ENCODE measurements at regions not wholly inside any gene's neighbourhood (a gene's known extent, or its start where the extent isn't known, plus 50 kb on each side); places are given as distances from the start of the nearest gene placed in this dataset.

DNA sequence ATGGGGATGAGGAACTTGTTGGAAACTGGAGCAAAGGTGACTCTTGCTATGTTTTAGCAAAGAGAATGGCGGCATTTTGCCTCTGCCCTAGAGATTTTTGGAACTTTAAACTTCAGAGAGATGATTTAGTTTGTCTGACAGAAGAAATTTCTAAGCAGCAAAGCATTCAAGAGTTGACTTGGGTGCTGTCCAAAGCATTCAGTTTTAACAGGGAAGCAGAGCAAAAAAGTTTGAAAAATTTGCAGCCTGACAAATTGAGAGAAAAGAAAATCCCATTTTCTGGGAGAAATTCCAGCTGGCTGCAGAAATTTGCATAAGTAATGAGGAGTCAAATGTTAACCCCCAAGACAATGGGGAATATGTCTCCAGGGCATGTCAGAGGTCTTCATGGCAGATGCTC, 682.3 kb upstream of the ST8SIA4 start:
- ChIA-PET CTCF (no interaction called here), POLR2A (no interaction called here)
- no peak overlapping the region for H3K27ac Mint-ChIP-seq
- H3K27me3 ChIP-seq (ENCODE audit: insufficient read depth, low read length, poor library complexity, severe bottlenecking): no peaks in the 10 kb centered on the region
- no peak overlapping the region for H3K4me3 ChIP-seq (ENCODE audit: low read length)
- H3K27ac ChIP-seq (ENCODE audit: low read depth, low read length): no peak overlapping the region
- no peaks in the 10 kb centered on the region for H3K36me3 ChIP-seq (ENCODE audit: insufficient read depth, low read length)
- H3K9me3 Mint-ChIP-seq: peaks cover 0 to 5% (median 4%) of the 10 kb centered on the region in 5 donors
- no peak for DNase-seq
- no peak overlapping the region for H3K4me3 Mint-ChIP-seq
- H3K9me3 ChIP-seq (ENCODE audit: low read length): no peaks in the 10 kb centered on the region
- H3K4me1 Mint-ChIP-seq: no peaks in the 10 kb centered on the region
- peaks cover 0 to 2% of the 10 kb centered on the region in 2 donors for H3K27me3 Mint-ChIP-seq
- H3K4me1 ChIP-seq (ENCODE audit: insufficient read depth, low read length): no peaks in the 10 kb centered on the region
- H3K36me3 Mint-ChIP-seq: no peaks in the 10 kb centered on the region

DNA sequence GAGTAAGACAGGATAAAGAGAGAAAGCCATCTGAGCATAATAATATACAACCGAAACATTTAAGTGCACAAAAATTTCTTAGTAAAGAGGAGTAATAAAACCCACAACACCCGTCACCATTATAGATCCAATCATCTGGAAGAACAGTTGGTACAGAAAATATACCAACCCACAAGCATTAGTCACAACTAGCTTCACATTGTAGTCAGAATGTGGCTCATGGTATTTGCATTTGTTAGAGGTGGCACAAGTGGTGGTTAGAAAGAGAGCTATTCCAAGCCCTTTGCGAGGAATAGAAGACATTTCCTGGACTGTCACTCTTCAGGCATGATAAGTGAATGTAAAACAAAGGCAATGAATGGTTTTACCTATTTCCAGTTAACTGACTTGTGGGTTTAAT, 677.5 kb upstream of the ST8SIA4 start:
- H3K4me3 Mint-ChIP-seq: no peak overlapping the region
- POLR2A ChIA-PET: no interaction called here
- no peak overlapping the region for H3K27ac ChIP-seq (ENCODE audit: low read depth, low read length)

GRCh38 chr5:101574017-101574416, 670.9 kb upstream of the ST8SIA4 start:
- CTCF ChIA-PET: no interaction called here

More for the DNA sequence above, 677.5 kb upstream of the ST8SIA4 start:
- Mint-ChIP-seq H3K4me1 (no peaks in the 10 kb centered on the region), H3K36me3 (no peaks in the 10 kb centered on the region), H3K27me3 (no peaks in the 10 kb centered on the region), H3K9me3 (peaks cover 0 to 4% (median 0%) of the 10 kb centered on the region in 5 donors), H3K27ac (no peak overlapping the region)
- CTCF ChIA-PET: no interaction called here
- Histone ChIP-seq H3K4me3 (ENCODE audit: low read length) (no peak overlapping the region), H3K9me3 (ENCODE audit: low read length) (no peaks in the 10 kb centered on the region), H3K4me1 (ENCODE audit: insufficient read depth, low read length) (no peaks in the 10 kb centered on the region), H3K27me3 (ENCODE audit: insufficient read depth, low read length, poor library complexity, severe bottlenecking) (no peaks in the 10 kb centered on the region), H3K36me3 (ENCODE audit: insufficient read depth, low read length) (no peaks in the 10 kb centered on the region)
- DNase-seq: no peak

DNA sequence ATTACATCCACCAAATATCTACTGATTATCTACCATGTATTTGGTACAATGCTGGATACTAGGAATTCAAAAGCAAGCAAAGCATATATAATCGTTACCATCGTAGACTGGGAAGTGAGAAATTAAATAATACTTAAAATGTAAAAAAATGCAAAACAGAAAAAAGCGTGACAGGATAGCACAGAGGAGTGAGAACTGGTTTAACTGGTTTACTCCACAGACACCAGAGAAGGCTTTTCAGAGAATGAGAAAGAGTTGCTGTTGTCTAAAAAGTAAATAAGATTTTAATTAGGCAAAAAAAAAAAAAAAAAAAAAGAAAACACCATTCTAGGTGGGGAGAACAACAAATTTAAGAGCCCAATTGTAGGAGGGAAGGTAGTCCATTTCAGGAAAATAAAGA, 657.9 kb upstream of the ST8SIA4 start:
- H3K27me3 ChIP-seq (ENCODE audit: insufficient read depth, low read length, poor library complexity, severe bottlenecking): no peaks in the 10 kb centered on the region
- Mint-ChIP-seq H3K4me1 (no peaks in the 10 kb centered on the region), H3K36me3 (no peaks in the 10 kb centered on the region), H3K27me3 (no peaks in the 10 kb centered on the region), H3K27ac (no peak overlapping the region), H3K4me3 (no peak overlapping the region), H3K9me3 (peaks cover 1 to 11% (median 5%) of the 10 kb centered on the region in 5 donors)
- H3K4me1 ChIP-seq (ENCODE audit: insufficient read depth, low read length): no peaks in the 10 kb centered on the region
- no peaks in the 10 kb centered on the region for H3K36me3 ChIP-seq (ENCODE audit: insufficient read depth, low read length)
- POLR2A ChIA-PET: no interaction called here
- no peak for DNase-seq
- CTCF ChIA-PET: no interaction called here
- no peak overlapping the region for H3K4me3 ChIP-seq (ENCODE audit: low read length)
- H3K27ac ChIP-seq (ENCODE audit: low read depth, low read length): no peak overlapping the region
- no peaks in the 10 kb centered on the region for H3K9me3 ChIP-seq (ENCODE audit: low read length)

More at GRCh38 chr5:101574017-101574416, 670.9 kb upstream of the ST8SIA4 start:
- H3K4me1 ChIP-seq (ENCODE audit: insufficient read depth, low read length): no peaks in the 10 kb centered on the region
- Mint-ChIP-seq H3K4me1 (no peaks in the 10 kb centered on the region), H3K36me3 (no peaks in the 10 kb centered on the region), H3K27ac (no peak overlapping the region), H3K27me3 (no peaks in the 10 kb centered on the region), H3K9me3 (peaks cover 0 to 5% (median 2%) of the 10 kb centered on the region in 5 donors), H3K4me3 (no peak overlapping the region)
- H3K4me3 ChIP-seq (ENCODE audit: low read length): no peak overlapping the region
- H3K36me3 ChIP-seq (ENCODE audit: insufficient read depth, low read length): no peaks in the 10 kb centered on the region
- no peaks in the 10 kb centered on the region for H3K27me3 ChIP-seq (ENCODE audit: insufficient read depth, low read length, poor library complexity, severe bottlenecking)
- DNase-seq: no peak
- H3K9me3 ChIP-seq (ENCODE audit: low read length): no peaks in the 10 kb centered on the region
- H3K27ac ChIP-seq (ENCODE audit: low read depth, low read length): no peak overlapping the region
- POLR2A ChIA-PET: no interaction called here

DNA sequence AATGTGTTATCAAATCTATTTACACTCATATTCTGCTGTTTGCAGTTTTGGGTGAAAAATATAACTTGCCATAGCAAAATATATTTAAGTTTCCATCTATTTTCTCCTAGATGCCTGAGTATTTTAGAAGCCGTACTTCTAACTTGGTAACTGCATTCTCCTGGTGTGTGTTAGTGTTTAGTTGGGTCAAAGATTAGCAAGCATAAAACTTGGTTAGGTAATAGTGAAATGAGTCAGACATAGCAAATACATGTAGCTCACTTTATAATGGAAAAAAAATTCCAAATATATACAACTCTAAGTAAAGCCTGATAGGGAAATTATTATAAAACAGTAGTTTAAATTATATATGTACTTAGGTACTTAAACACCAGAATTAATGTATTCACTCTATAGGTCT, 640.7 kb upstream of the ST8SIA4 start:
- POLR2A ChIA-PET: no interaction called here
- H3K9me3 ChIP-seq (ENCODE audit: low read length): no peaks in the 10 kb centered on the region
- no peaks in the 10 kb centered on the region for H3K36me3 Mint-ChIP-seq
- H3K27ac ChIP-seq (ENCODE audit: low read depth, low read length): no peak overlapping the region
- H3K27ac Mint-ChIP-seq: no peak overlapping the region
- no peak for DNase-seq
- H3K4me1 Mint-ChIP-seq: no peaks in the 10 kb centered on the region
- CTCF ChIA-PET: no interaction called here
- no peaks in the 10 kb centered on the region for H3K9me3 Mint-ChIP-seq
- no peaks in the 10 kb centered on the region for H3K27me3 Mint-ChIP-seq
- no peak overlapping the region for H3K4me3 Mint-ChIP-seq
- H3K4me1 ChIP-seq (ENCODE audit: insufficient read depth, low read length): no peaks in the 10 kb centered on the region
- H3K4me3 ChIP-seq (ENCODE audit: low read length): no peak overlapping the region
- no peaks in the 10 kb centered on the region for H3K36me3 ChIP-seq (ENCODE audit: insufficient read depth, low read length)
- no peaks in the 10 kb centered on the region for H3K27me3 ChIP-seq (ENCODE audit: insufficient read depth, low read length, poor library complexity, severe bottlenecking)

GRCh38 chr5:101539315-101539714, 636.2 kb upstream of the ST8SIA4 start:
- Mint-ChIP-seq H3K4me1 (no peaks in the 10 kb centered on the region), H3K4me3 (no peak overlapping the region), H3K27ac (no peak overlapping the region), H3K9me3 (peaks cover 0 to 6% (median 0%) of the 10 kb centered on the region in 5 donors), H3K36me3 (no peaks in the 10 kb centered on the region), H3K27me3 (no peaks in the 10 kb centered on the region)
- ChIA-PET POLR2A (no interaction called here), CTCF (no interaction called here)
- H3K27ac ChIP-seq (ENCODE audit: low read depth, low read length): no peak overlapping the region
- no peaks in the 10 kb centered on the region for H3K9me3 ChIP-seq (ENCODE audit: low read length)
- no peak overlapping the region for H3K4me3 ChIP-seq (ENCODE audit: low read length)
- no peaks in the 10 kb centered on the region for H3K36me3 ChIP-seq (ENCODE audit: insufficient read depth, low read length)
- DNase-seq: no peak
- no peaks in the 10 kb centered on the region for H3K4me1 ChIP-seq (ENCODE audit: insufficient read depth, low read length)
- H3K27me3 ChIP-seq (ENCODE audit: insufficient read depth, low read length, poor library complexity, severe bottlenecking): no peaks in the 10 kb centered on the region

DNA sequence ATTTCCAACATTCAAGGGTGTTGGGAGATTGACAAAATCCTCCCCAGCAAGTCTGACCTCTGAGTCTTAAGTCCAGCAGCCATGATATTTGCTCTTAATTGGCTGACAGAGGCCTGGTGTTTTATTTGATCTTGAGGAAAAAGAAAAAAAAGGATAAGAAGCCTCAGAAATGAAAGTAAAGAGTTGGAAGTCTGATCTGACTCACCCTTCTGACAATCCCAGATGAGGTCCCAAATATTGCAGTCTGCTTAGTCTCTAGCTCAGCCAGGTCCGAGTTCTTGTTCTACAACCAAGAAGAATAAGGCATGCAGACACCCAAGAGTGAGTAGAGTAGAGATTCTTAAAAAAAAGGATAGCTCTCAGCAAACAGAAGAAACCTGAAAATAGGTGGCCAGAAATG, 632.5 kb upstream of the ST8SIA4 start:
- Mint-ChIP-seq H3K27me3 (peaks cover 0 to 2% of the 10 kb centered on the region in 2 donors), H3K36me3 (no peaks in the 10 kb centered on the region), H3K9me3 (peaks cover 0 to 9% (median 0%) of the 10 kb centered on the region in 5 donors), H3K4me1 (no peaks in the 10 kb centered on the region), H3K4me3 (no peak overlapping the region), H3K27ac (no peak overlapping the region)
- H3K4me1 ChIP-seq (ENCODE audit: insufficient read depth, low read length): no peaks in the 10 kb centered on the region
- ChIA-PET POLR2A (no interaction called here), CTCF (no interaction called here)
- H3K9me3 ChIP-seq (ENCODE audit: low read length): no peaks in the 10 kb centered on the region
- no peak overlapping the region for H3K27ac ChIP-seq (ENCODE audit: low read depth, low read length)
- H3K27me3 ChIP-seq (ENCODE audit: insufficient read depth, low read length, poor library complexity, severe bottlenecking): no peaks in the 10 kb centered on the region
- no peak for DNase-seq
- no peak overlapping the region for H3K4me3 ChIP-seq (ENCODE audit: low read length)
- no peaks in the 10 kb centered on the region for H3K36me3 ChIP-seq (ENCODE audit: insufficient read depth, low read length)

DNA sequence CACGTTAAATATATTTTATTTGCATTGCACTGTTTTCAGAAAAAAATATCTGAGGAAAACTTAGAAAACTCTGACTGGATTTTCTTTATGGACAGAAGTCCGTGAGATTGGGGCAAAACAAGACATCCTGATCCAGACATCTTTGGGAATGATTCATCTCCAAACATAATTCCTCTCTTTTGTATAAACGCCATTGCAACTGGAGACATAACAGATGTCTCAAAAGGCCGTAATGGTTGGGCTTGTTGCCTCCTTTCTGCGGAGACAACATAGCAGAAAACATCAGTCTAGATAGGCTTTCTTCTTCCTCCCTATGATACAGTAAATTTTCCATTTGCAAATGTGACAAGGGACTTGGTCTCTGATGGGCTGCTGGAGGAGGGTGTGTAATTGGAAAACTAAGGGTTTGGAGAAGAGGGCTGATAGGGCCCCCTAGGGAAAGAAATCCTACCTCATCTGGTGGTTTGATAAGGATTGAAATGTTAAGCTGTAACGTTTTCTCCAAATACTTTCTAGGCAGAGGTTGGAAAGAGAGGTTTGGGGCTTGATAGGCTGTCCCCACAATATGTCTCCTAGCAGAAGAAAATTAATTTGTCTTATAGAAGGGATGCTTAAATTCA, 631.5 kb upstream of the ST8SIA4 start:
- Histone ChIP-seq H3K4me1 (ENCODE audit: insufficient read depth, low read length) (no peaks in the 10 kb centered on the region), H3K27ac (ENCODE audit: low read depth, low read length) (no peak overlapping the region), H3K4me3 (ENCODE audit: low read length) (no peak overlapping the region), H3K27me3 (ENCODE audit: insufficient read depth, low read length, poor library complexity, severe bottlenecking) (no peaks in the 10 kb centered on the region), H3K9me3 (ENCODE audit: low read length) (no peaks in the 10 kb centered on the region), H3K36me3 (ENCODE audit: insufficient read depth, low read length) (no peaks in the 10 kb centered on the region)
- no peaks in the 10 kb centered on the region for H3K4me1 Mint-ChIP-seq
- DNase-seq: no peak
- H3K9me3 Mint-ChIP-seq: peaks cover 0 to 9% (median 0%) of the 10 kb centered on the region in 5 donors
- H3K27me3 Mint-ChIP-seq: peaks cover 0 to 2% of the 10 kb centered on the region in 2 donors
- ChIA-PET POLR2A (no interaction called here), CTCF (no interaction called here)
- no peak overlapping the region for H3K4me3 Mint-ChIP-seq
- no peak overlapping the region for H3K27ac Mint-ChIP-seq
- no peaks in the 10 kb centered on the region for H3K36me3 Mint-ChIP-seq

DNA sequence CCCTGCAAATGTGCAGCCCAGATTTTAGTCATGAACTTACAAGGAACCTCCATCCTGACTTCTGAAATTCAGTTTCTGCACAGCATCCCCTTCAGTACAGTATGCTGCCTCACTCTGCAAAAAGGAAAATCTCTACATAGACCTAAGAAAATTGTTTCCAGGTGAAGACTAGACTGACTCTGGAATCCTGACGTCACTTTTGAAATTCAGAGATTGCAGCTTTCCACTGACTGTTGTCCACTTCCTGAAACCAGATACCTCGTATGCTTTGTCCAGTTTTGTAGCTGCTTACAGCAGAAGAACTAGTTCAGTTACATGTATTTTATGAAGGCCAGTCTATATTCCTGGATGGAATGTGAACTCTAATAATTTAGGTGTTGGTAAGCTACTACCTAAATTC, 629.3 kb upstream of the ST8SIA4 start:
- H3K27ac Mint-ChIP-seq: no peak overlapping the region

More for the DNA sequence above, 629.3 kb upstream of the ST8SIA4 start:
- H3K4me1 Mint-ChIP-seq: no peaks in the 10 kb centered on the region
- H3K4me1 ChIP-seq (ENCODE audit: insufficient read depth, low read length): no peaks in the 10 kb centered on the region
- no peaks in the 10 kb centered on the region for H3K36me3 ChIP-seq (ENCODE audit: insufficient read depth, low read length)
- no peak for DNase-seq
- H3K27me3 Mint-ChIP-seq: peaks cover 0 to 2% of the 10 kb centered on the region in 2 donors
- no peak overlapping the region for H3K27ac ChIP-seq (ENCODE audit: low read depth, low read length)
- H3K9me3 ChIP-seq (ENCODE audit: low read length): no peaks in the 10 kb centered on the region
- CTCF ChIA-PET: no interaction called here
- POLR2A ChIA-PET: no interaction called here
- no peak overlapping the region for H3K4me3 Mint-ChIP-seq
- no peak overlapping the region for H3K4me3 ChIP-seq (ENCODE audit: low read length)
- H3K27me3 ChIP-seq (ENCODE audit: insufficient read depth, low read length, poor library complexity, severe bottlenecking): no peaks in the 10 kb centered on the region
- H3K36me3 Mint-ChIP-seq: no peaks in the 10 kb centered on the region
- H3K9me3 Mint-ChIP-seq: peaks cover 0 to 11% (median 6%) of the 10 kb centered on the region in 5 donors

Data from CD8-positive, alpha-beta memory T cell (primary cell).